HFF-Myc (cell line): ENCODE measurements at regions not wholly inside any gene's neighbourhood (a gene's known extent, or its start where the extent isn't known, plus 50 kb on each side); places are given as distances from the start of the nearest gene placed in this dataset.

Experiments
- DNase-seq: peaks from one replicate; pipeline ENCODE4 v3.0.0-alpha.2; 2011; ENCODE audit warnings: low read depth; ENCODE audit errors: extremely low read depth
- H3K4me3 ChIP-seq: replicated peaks from 2 replicates; pipeline ENCODE4 v1.5.1; 2011; ENCODE audit warnings: low read depth, mild to moderate bottlenecking, control low read depth, low read length
- TF ChIP-seq, protein P1 (sequence below): IDR thresholded peaks from 2 replicates; pipeline ENCODE4 v1.5.1; 2012; ENCODE audit warnings: mild to moderate bottlenecking, low read depth, low read length, control low read depth; ENCODE audit errors: missing control alignments

DNA sequence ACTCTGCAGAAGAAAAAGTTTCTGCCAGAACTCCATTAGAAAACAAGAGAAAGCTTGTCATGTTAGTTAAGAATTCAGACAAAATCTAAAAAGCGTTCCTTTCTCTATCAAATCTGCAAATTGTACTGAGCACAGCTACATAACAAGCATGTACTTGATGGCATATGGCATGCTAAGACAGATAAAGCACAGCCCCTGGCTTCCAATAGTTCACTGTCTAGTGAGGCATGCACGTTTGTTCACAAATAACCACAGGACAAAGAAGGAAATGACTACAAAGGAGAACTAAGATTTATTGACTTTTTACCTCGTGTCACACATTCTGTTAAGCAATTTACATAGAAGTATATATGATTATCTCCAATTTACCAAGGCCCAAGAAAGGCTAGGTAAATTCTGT lies 518.2 kb upstream of the TLE4 start:
- no peak for DNase-seq
- TF ChIP-seq, protein P1, sequence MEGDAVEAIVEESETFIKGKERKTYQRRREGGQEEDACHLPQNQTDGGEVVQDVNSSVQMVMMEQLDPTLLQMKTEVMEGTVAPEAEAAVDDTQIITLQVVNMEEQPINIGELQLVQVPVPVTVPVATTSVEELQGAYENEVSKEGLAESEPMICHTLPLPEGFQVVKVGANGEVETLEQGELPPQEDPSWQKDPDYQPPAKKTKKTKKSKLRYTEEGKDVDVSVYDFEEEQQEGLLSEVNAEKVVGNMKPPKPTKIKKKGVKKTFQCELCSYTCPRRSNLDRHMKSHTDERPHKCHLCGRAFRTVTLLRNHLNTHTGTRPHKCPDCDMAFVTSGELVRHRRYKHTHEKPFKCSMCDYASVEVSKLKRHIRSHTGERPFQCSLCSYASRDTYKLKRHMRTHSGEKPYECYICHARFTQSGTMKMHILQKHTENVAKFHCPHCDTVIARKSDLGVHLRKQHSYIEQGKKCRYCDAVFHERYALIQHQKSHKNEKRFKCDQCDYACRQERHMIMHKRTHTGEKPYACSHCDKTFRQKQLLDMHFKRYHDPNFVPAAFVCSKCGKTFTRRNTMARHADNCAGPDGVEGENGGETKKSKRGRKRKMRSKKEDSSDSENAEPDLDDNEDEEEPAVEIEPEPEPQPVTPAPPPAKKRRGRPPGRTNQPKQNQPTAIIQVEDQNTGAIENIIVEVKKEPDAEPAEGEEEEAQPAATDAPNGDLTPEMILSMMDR, result no peak
- H3K4me3 ChIP-seq, result no peak overlapping the region

DNA sequence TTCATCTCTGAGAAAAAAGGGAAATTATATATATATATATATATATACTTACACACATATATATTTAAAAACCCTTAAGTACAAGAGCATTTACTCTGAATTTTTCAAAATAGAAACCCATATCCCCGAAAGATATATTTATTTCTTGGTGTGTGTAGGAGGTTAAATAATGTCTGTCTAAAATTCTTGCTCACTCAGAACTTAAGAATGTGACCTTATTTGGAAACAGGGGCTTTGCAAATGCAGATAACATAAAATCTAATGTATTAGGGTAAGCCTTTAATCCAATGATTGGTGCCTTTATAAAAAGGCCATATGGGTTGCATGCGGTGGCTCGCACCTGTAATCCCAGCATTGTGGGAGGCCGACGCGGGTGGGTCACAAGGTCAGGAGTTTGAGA lies 517.3 kb upstream of the TLE4 start:
- DNase-seq, result no peak
- TF ChIP-seq, protein P1, result no peak
- H3K4me3 ChIP-seq, result no peak overlapping the region

DNA sequence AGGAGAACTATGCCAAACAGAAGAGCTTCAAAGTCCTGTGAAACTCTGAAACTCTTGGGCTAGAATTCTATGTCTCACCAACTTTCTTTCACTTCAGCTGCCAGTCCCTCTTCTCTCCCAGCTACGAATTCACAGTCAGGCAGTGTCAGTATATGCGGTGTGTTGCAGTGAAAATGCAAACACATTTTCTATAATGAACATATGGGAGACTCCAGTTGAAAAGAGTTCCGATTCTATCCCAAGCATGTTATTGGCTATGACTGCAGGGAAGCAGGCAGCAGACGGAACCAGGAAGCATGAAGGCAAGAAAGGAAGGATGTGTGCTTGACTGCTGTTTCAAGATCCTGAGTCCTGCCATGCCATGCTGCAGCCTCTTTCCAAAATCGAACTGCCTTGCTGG lies 515.7 kb upstream of the TLE4 start:
- TF ChIP-seq, protein P1, result no peak
- H3K4me3 ChIP-seq, result no peak overlapping the region
- no peak for DNase-seq

DNA sequence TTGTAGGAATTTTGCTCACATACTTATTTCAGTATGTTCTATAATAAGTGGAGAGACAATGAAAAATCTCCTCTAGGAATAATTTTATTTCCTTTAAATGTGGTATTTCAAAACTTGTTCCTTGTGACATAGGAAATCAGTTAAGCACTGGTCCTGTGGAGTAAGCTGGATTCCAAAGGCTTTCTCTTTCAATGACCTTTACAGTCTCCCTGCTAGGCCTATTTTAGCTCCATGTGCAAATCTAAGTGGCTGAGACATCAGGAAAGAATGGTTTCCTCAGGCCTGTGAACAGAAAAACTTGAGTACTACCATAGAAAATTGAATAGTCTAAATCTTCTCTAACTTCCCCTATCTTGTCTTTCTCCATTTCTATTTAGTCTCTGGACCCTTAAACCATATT lies 514.2 kb upstream of the TLE4 start:
- TF ChIP-seq, protein P1, result no peak
- no peak overlapping the region for H3K4me3 ChIP-seq
- DNase-seq, result no peak

DNA sequence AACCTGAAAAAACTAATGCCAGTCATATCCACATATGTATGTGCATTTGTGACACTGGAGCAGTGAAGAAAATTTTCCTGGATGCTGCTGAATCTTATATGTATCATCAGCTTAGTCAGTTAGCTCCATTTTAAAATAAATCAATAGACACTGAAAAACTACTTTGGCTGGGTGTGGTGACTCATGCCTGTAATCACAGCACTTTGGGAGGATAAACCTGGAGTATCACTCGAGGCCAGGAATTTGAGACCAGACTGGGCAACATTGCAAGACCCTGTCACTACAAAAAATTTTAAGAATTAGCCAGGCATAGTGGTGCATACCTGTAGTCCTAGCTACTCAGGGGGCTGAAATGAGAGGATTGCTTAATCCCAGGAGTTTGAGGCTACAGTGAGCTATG lies 511.0 kb upstream of the TLE4 start:
- H3K4me3 ChIP-seq, result no peak overlapping the region
- DNase-seq, result no peak
- TF ChIP-seq, protein P1, result no peak

DNA sequence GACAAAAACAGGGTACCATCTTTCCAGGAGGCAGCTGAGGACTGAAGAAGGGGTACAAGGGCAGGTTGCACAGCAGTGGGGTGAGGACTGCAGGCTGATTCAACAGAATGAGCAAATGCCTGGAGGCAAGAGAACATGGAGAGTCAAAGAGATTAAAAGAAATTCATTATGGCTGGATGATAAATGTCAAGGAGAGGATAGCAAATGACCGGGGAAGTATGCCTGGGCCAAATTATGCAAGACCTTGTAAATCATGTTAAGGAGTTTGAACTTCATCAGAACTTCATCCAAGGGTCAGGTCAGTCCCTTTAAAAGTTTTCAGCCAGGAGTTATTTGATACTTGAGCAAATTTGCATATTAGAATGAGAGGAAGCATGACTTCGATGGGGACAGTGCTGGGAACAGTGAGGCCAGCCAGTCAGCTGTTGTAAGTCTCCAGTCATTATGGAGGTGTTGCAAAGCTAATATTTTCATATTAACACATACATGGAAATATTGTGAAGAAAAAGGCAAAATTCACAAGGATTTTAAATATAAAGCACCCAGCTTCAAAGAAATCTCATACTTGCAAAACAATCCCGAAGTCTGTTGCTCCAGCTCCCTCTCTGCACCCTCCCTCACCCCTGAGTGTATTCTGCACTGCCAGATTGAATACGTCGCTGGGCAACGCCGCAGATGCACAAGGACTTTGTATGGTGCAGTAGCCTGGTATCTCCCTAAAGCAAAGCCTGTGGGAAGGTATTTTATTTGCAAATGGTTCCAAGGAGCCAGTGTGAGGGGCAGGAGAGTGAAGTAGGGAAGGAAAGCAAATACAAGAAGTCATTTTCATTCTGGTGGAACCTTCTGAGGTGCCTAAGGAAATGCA lies 509.8 kb upstream of the TLE4 start:
- no peak for DNase-seq
- H3K4me3 ChIP-seq, result no peak overlapping the region
- TF ChIP-seq, protein P1, result no peak

DNA sequence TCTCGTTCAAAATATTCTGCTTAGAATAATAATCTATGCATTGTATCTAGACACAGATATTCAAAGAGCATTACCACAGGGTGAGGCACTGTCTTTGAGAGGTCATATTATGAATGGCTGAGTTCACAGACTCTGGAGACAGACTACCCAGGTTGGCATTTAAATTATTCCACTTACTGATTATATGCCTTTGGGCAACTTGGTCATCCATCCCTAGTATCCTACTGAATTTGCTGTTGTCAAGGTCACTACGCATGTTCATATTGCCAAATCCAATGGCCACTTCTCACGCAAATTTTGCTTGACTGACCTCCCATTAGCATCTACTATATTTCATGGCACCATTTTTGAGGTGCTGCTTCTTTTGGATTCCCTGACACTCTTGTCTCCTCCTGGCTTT lies 498.6 kb upstream of the TLE4 start:
- H3K4me3 ChIP-seq, result no peak overlapping the region
- TF ChIP-seq, protein P1, result no peak
- DNase-seq, result no peak
